EH (cell line): ENCODE measurements at regions not wholly inside any gene's neighbourhood (a gene's known extent, or its start where the extent isn't known, plus 50 kb on each side); places are given as distances from the start of the nearest gene placed in this dataset.

Source experiments
- DNase-seq: peaks from one replicate; pipeline ENCODE4 v3.0.0-alpha.2; 2015; ENCODE audit warnings: low read depth

DNA sequence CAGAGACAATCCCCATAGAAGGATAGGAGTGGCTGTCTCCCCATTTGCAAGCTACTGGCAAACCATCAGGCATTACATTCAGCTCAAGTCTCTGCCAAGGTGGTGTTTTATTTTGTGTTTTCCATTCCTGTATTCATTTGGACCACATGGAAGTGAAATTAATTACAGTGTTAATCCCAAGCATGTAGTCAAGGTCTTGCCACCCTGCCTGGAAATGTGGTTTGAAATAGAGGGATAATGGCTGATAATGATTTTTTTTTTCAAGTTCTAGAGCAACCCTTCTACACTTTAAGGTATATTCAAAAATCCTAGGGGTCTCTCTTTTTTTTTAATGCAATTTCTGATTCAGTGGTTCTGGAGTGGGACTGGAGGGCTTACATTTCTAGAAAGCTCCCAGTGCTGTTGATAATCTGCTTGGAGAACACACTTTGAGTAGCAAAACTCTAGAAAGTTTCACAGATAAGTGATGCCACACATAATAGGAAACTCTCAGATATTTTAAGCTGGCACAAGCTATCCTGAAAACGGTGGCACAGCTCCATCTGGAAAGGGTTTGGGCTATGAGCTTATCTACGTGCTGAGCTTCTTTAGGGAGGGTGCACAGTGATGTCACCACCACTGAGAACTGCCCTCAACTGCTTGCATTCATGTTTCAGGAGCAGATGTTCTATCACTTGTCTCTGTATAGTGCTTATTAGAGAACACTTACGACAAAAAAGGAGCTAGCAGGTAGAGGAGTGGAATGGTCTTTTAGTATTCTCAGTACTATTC, 140.1 kb upstream of the IL12A start:
- no peak for DNase-seq

GRCh38 chr3:159850481-159850880, 138.2 kb upstream of the IL12A start:
- no peak for DNase-seq

- no peak for DNase-seq
These were observed 136.4 kb upstream of the IL12A start for GRCh38 chr3:159852266-159852665.

- peak; percentile 72 for DNase-seq
These were observed 135.7 kb upstream of the IL12A start for GRCh38 chr3:159852821-159853505.

- no peak for DNase-seq
These were observed 135.2 kb upstream of the IL12A start for GRCh38 chr3:159853506-159853864.

DNA sequence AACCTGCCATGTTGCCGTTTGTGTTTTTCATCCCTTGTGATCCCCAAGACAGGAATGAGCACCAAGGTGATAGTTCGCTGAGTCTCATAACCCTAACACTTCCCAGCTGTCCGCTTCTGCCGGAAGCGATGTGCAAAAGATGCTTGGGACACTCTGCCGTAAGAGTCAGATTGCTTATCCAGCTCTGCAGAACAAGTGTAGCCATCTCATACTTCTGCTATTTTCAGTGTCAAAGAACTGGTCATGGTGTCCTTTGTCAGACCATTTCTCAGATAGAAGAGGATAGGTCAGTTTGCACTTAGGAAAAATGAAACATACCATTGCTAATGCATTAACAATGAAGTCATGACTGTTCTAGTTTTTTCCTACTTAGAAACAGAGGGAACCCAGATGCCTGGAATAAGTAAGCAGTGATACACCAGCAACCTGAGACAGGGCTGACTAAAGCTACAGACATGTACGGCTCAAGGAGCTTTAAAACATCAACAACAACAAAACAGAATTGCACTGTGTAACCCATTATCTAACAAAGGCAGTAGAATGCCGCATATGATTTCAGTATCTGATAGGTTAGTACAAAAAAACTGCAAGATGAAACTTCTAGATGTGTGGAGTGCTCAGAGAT, 134.0 kb upstream of the IL12A start:
- DNase-seq = peak; percentile 97

- DNase-seq = peak; percentile 55
These were observed 132.9 kb upstream of the IL12A start for GRCh38 chr3:159855599-159856346.

DNA sequence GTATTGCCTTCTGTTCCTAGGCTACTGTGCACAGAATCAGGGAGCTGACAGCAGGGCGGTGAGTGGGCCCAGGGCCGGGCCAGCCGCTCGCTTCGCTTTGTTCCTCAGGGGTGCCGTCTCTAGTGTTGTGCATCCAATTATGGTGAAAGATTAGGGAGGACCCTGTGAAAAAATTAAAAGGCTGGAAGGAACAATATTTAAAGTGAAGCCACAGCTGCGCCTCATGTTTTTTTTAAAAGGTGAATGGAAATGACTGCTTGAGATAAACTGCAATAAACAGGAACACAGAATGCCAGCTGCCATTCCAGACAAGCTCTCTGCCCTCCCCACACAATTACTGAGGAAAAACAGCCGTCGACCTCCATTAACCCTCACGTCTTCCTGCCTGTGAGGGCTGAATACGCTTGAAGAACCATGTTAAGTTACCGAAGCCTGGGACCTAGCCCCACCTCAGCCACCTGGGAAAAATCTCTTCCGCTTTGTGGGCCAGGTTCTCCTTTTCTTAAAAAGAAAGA, 132.0 kb upstream of the IL12A start:
- DNase-seq = no peak

- DNase-seq = no peak
These were observed 130.8 kb upstream of the IL12A start for GRCh38 chr3:159857840-159858239.

DNA sequence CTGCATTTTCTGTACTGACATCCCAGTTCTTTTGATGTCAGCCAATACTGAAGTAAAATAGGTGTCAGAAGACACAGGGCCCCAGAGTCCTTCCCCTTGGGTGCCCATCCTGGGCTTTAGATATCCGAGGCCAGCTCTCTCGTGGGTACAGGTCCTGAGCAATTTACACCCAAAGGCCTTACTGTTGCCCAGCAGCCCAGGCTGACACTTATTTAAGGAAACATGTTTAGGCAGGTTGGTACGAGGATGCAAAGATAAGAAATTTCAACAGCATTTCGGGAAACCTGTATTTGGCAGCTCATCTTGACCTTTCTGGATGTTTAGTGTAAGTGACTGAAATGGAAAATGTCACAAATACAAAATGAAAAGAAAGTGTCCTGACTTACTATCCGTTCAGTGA, 130.0 kb upstream of the IL12A start:
- DNase-seq = no peak

- no peak for DNase-seq
These were observed 129.2 kb upstream of the IL12A start for GRCh38 chr3:159859424-159859823.

- DNase-seq = no peak
These were observed 128.8 kb upstream of the IL12A start for GRCh38 chr3:159859836-159860235.

DNA sequence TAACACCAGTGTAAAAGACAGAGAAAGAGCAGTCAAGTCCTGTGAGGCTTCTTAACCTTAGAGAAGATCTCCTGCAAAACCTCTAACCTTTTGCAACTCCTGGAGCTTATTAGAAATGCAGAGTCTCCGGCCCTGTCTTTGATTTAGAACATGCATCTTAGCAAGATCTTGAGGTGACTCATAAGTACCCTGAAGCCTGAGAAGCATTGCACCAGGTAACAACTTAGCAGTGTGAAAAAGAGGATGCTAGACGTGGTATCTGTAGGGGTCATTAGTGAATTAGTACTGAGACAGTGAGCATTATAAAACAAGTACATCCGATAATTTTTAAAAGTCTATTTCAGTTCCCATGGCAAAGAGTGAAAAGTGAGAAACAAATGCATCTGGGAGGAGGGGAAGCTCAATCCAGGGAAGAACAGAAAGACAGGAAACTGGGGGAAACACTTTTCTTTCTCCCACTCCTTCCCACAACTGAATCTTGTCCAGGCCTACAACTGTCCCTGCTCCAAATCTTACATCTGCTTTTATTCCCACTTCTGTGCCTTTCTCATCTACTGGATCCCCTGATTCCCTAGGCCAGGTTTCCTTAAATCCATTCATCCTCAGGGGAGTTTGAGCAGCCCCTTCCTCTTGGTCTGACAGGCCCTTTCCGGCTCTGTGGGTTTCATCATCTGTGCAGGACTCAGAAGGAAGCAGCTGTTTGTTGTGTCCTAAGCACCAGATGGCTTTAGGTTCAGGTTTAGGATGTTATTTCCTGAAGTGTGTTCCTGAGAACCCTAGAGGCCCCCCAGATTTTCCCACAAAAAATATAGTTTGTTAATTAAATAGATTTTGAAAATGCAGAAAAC, 128.1 kb upstream of the IL12A start:
- DNase-seq = no peak

GRCh38 chr3:159861369-159861987, 127.2 kb upstream of the IL12A start:
- DNase-seq = peak; percentile 58

- DNase-seq = peak; percentile 88
These were observed 123.5 kb upstream of the IL12A start for GRCh38 chr3:159865041-159865579.

DNA sequence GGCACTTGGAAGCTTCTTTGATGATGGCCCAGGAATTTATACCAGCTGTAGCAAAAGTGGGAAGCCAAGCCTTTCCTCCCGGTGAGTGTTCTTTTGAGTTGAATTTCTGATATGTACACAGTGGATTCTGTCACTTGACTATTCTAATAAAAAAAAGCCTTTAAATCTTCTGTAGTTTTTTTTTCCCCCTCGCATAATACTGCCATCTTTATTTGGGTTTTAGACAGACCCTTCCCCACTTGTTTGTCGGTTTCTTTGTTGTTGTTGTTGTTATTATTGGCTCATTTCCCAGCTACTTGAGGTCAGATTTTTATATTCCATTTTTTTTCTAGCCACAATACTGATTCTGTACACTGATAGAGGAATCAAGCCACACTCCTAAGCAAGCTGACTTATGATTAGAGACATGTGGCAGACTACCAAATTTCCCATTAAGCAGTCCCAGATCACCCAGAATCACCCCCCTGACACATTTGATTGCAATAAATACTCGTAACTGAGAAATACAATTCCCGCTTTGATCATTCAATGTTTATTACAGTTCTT, 122.4 kb upstream of the IL12A start:
- DNase-seq = peak; percentile 62

DNA sequence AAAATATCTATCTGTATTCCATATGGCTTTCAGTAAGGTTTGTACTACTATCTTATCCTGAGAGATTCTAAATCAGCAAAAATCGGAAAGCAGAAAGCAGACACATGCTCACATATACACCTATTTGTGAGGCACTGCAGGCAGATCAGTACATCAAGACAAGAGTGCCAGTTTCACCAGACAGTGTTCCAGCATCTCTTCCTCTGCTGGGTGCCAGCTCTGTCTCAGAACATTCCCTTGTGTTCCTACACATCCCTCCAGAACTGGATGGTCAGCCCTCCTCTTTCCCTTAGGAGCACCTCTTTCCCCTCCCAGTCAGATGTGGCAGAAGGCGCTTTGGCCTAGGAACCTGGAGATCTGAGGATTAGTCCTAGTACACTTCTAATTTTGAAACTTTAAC, 121.3 kb upstream of the IL12A start:
- DNase-seq = no peak

DNA sequence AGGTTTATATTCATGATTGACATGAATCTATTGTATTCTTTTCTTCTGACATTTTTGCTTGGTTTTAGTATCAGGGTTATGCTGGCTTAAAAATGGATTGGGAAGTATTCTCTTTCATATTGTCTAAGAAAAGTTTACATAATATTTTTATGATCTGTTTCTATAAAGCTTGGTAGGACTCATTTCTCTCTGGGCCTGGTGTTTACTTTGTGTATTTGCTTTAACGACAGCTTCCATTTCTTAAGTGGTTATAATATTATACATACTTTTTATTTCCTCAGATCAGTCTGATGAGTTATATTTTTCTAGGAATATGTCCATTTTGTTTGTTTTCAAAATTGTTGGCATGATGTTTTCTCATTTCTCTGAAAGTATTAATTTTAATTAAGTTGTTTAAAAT, 117.9 kb upstream of the IL12A start:
- DNase-seq = no peak

- DNase-seq = peak; percentile 93
These were observed 116.1 kb upstream of the IL12A start for GRCh38 chr3:159872374-159873109.

GRCh38 chr3:159875116-159875515, 113.5 kb upstream of the IL12A start:
- no peak for DNase-seq
